Activated B cell treated with CpG ODN at 0.5 μM for 24 hours (primary cell): ENCODE measurements at regions not wholly inside any gene's neighbourhood (a gene's known extent, or its start where the extent isn't known, plus 50 kb on each side); places are given as distances from the start of the nearest gene placed in this dataset.

Experiments
- ATAC-seq: fragments of 200-7000 bp; cut with Tn5 transposase; one replicate; pipeline ENCODE4 v1.10.0; 2021; ENCODE audit warnings: low read depth, mild to moderate bottlenecking, moderate library complexity
- CTCF ChIA-PET: fragments of 350-600 bp; sonication (Branson Sonifier 250); formaldehyde crosslinking; loops from one replicate; lab custom pipeline; 2021; ENCODE audit warnings: antibody characterized with exemption; lab: Charles Lee
- POLR2A ChIA-PET: fragments of 350-600 bp; sonication (Branson Sonifier 250); formaldehyde crosslinking; loops from one replicate; lab custom pipeline; 2021; ENCODE audit warnings: antibody characterized with exemption; lab: Charles Lee
- DNase-seq: peaks from one replicate; pipeline ENCODE4 v3.0.0; 2022
- H3K27ac Mint-ChIP-seq: one replicate; pipeline ENCODE4 v1.8.0; 2020; ENCODE audit warnings: mixed read lengths
- H3K27me3 Mint-ChIP-seq: one replicate; pipeline ENCODE4 v1.8.0; 2021; ENCODE audit warnings: mixed read lengths
- H3K36me3 Mint-ChIP-seq: one replicate; pipeline ENCODE4 v1.8.0; 2021; ENCODE audit warnings: low read depth, mixed read lengths
- H3K4me1 Mint-ChIP-seq: one replicate; pipeline ENCODE4 v1.8.0; 2021; ENCODE audit warnings: mixed read lengths
- H3K4me3 Mint-ChIP-seq: one replicate; pipeline ENCODE4 v1.8.0; 2020; ENCODE audit warnings: mild to moderate bottlenecking, mixed read lengths
- H3K9me3 Mint-ChIP-seq: one replicate; pipeline ENCODE4 v1.8.0; 2020; ENCODE audit warnings: mixed read lengths
- intact Hi-C: fragments of 100-400 bp; cut with micrococcal nuclease; formaldehyde crosslinking; loops from one replicate; pipeline ENCODE4 v1.15.1; 2024
- TF ChIP-seq, protein P1 (sequence below): fragments of 200-600 bp; IDR thresholded peaks from one replicate; pipeline ENCODE4 v1.8.0; 2022; ENCODE audit warnings: antibody characterized with exemption, mild to moderate bottlenecking

DNA sequence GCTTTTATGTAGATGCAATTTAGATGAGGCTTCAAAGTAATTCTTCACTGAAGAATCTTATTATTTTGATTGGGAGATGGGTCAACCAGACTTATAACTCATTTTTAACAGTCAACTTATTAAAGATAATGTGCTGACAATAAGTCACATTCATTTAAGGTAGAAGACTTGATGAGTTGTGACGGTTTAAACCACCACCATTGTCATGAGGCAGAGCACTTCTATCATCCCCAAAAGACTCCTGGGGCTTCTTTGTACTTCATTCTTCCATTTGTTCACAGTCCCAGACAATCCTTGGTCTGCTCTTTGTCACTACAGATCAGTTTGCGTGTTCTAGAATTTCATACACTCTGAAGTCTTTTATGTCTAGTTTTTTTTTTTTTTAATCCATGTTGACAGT is 346.1 kb downstream of the RASEF start:
- DNase-seq (no peak), ATAC-seq (no peak)
- intact Hi-C loops = no loop called here
- no peak overlapping the region for H3K27ac Mint-ChIP-seq
- ChIA-PET POLR2A (no interaction called here), CTCF (no interaction called here)
- no peaks in the 10 kb centered on the region for H3K36me3 Mint-ChIP-seq
- no peaks in the 10 kb centered on the region for H3K27me3 Mint-ChIP-seq
- TF ChIP-seq, protein P1, sequence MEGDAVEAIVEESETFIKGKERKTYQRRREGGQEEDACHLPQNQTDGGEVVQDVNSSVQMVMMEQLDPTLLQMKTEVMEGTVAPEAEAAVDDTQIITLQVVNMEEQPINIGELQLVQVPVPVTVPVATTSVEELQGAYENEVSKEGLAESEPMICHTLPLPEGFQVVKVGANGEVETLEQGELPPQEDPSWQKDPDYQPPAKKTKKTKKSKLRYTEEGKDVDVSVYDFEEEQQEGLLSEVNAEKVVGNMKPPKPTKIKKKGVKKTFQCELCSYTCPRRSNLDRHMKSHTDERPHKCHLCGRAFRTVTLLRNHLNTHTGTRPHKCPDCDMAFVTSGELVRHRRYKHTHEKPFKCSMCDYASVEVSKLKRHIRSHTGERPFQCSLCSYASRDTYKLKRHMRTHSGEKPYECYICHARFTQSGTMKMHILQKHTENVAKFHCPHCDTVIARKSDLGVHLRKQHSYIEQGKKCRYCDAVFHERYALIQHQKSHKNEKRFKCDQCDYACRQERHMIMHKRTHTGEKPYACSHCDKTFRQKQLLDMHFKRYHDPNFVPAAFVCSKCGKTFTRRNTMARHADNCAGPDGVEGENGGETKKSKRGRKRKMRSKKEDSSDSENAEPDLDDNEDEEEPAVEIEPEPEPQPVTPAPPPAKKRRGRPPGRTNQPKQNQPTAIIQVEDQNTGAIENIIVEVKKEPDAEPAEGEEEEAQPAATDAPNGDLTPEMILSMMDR = no peak
- peaks cover 4% of the 10 kb centered on the region for H3K9me3 Mint-ChIP-seq
- no peak overlapping the region for H3K4me3 Mint-ChIP-seq
- H3K4me1 Mint-ChIP-seq = no peaks in the 10 kb centered on the region

DNA sequence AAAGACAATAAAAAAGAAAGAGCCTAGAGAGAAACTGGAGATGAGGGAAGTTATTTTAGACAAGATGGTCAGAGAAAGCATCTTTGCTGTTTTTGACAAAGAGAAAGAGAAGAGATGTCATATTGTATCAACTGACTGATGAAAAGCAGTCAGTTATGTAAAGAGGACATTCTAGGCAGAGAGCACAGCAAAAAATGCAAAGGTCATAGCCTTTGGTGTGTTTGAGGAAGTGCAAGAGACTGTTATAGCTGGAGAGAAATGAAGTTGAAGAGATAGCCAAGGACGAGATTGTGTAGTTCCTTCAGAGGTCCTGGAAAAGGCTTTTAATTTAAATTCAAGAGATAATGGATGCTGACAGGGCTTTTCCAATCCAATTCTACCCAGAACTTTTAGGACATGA is 342.4 kb downstream of the RASEF start:
- ChIA-PET CTCF (no interaction called here), POLR2A (no interaction called here)
- Mint-ChIP-seq H3K4me3 (no peak overlapping the region), H3K4me1 (no peaks in the 10 kb centered on the region), H3K36me3 (no peaks in the 10 kb centered on the region), H3K27me3 (no peaks in the 10 kb centered on the region), H3K9me3 (no peaks in the 10 kb centered on the region), H3K27ac (no peak overlapping the region)
- intact Hi-C loops = no loop called here
- DNase-seq (no peak), ATAC-seq (no peak)
- TF ChIP-seq, protein P1 = no peak

DNA sequence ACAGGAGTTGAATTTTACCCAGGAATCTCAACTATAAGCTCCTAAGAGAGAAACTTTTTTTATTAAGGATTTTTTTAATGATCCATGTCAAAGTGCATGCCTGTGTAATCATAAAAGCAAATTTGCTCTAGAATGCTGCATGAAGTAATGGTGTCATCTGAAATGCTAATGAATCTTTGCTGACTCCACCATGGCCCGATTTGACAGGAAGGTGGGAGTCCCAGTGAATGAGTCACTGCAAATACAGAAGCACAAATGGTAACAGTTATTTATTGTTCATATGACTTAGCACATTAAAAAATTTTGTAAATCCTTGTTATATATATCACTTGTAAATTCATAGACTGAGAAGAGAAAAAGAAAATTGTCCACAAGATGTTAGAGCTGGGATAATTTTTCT is 341.3 kb downstream of the RASEF start:
- Mint-ChIP-seq H3K4me3 (no peak overlapping the region), H3K9me3 (no peaks in the 10 kb centered on the region), H3K27ac (no peak overlapping the region), H3K36me3 (no peaks in the 10 kb centered on the region), H3K4me1 (no peaks in the 10 kb centered on the region), H3K27me3 (no peaks in the 10 kb centered on the region)
- POLR2A ChIA-PET = no interaction called here
- CTCF ChIA-PET = no interaction called here
- ATAC-seq = no peak
- intact Hi-C loops = no loop called here
- DNase-seq = no peak
- TF ChIP-seq, protein P1 = no peak

DNA sequence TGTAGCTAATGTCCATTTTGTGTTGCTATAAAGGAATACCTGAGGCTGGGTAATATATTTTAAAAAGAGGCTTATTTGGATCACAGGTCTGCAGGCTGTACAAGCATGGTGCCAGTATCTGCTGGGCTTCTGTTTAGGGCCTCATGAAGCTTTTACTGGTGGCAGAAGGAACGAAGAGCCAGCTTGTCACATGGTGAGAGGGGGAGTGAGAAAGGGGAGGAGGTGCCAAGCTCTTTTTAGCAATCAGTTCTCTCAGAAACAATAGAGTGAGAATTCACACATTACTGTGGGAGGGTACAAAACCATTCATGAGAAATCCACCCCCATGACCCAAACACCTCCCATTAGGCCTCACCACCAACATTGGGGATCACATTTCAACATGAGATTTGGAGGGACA is 340.9 kb downstream of the RASEF start:
- TF ChIP-seq, protein P1 = no peak
- no peaks in the 10 kb centered on the region for H3K27me3 Mint-ChIP-seq
- H3K4me1 Mint-ChIP-seq = no peaks in the 10 kb centered on the region
- DNase-seq (no peak), ATAC-seq (no peak)
- no peaks in the 10 kb centered on the region for H3K9me3 Mint-ChIP-seq
- no peaks in the 10 kb centered on the region for H3K36me3 Mint-ChIP-seq
- intact Hi-C loops = no loop called here
- H3K4me3 Mint-ChIP-seq = no peak overlapping the region
- ChIA-PET CTCF (no interaction called here), POLR2A (no interaction called here)
- H3K27ac Mint-ChIP-seq = no peak overlapping the region

DNA sequence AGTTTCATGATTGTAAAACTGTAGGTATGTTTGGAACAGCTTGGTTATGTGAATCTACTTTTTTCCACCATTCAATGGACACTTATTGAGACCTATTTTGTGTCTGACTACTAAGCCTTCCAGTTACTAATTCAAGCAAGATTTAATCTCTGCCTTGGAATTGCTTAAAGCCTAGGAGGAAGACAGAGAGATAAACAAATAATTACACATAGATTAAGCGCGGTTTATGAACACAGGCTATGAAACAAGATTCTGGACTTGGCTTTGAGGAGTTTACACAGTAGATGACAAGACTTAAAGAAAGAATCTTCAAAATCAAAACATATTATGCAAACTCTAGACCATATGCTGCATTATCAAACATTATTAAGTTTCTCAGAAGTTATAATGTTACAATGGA is 340.4 kb downstream of the RASEF start:
- no peak overlapping the region for H3K4me3 Mint-ChIP-seq
- no peaks in the 10 kb centered on the region for H3K27me3 Mint-ChIP-seq
- no peaks in the 10 kb centered on the region for H3K36me3 Mint-ChIP-seq
- ATAC-seq = no peak
- ChIA-PET CTCF (no interaction called here), POLR2A (no interaction called here)
- no peak for DNase-seq
- TF ChIP-seq, protein P1 = no peak
- H3K9me3 Mint-ChIP-seq = no peaks in the 10 kb centered on the region
- no peaks in the 10 kb centered on the region for H3K4me1 Mint-ChIP-seq
- H3K27ac Mint-ChIP-seq = no peak overlapping the region
- intact Hi-C loops = no loop called here
